ENCODE measurements at regions not wholly inside any gene's neighbourhood (a gene's known extent, or its start where the extent isn't known, plus 50 kb on each side); places are given as distances from the start of the nearest gene placed in this dataset.

- no peak for DNase-seq
- H3K4me3 Mint-ChIP-seq: no peak overlapping the region
- peaks cover 46% of the 10 kb centered on the region for H3K27me3 Mint-ChIP-seq (ENCODE audit: low read depth)
- no peak overlapping the region for H4K5ac ChIP-seq (ENCODE audit: insufficient read length, low read depth, low read length)
- H2BK5ac ChIP-seq (ENCODE audit: insufficient read length, low read length): no peak overlapping the region
- H2BK20ac ChIP-seq (ENCODE audit: low read depth, low read length, poor library complexity, severe bottlenecking): no peak overlapping the region
- no peak overlapping the region for H4K8ac ChIP-seq (replicated peaks; ENCODE audit: insufficient read length, low read depth, low read length)
- H2AK5ac ChIP-seq (ENCODE audit: insufficient read length, low read length): no peak overlapping the region
- peaks cover 25 to 32% of the 10 kb centered on the region in 2 experiments for H3K4me1 Mint-ChIP-seq
- no peak for TF ChIP-seq CTCF (conservative IDR thresholded peaks at IDR 0.05)
- no peaks in the 10 kb centered on the region for H3K79me2 ChIP-seq (ENCODE audit: insufficient read depth, low read length)
- no peaks in the 10 kb centered on the region for H3K9me3 Mint-ChIP-seq
- H2BK120ac ChIP-seq (ENCODE audit: low read depth, low read length, poor library complexity, severe bottlenecking): no peak overlapping the region
- no peak overlapping the region for H2AFZ ChIP-seq (ENCODE audit: low read length)
- H3K9ac ChIP-seq (ENCODE audit: extremely low read depth, insufficient read length, low read length): no peak overlapping the region
- no peak overlapping the region for H3K4me2 ChIP-seq (ENCODE audit: insufficient read depth, insufficient read length, low read length)
- H4K91ac ChIP-seq (ENCODE audit: insufficient read length, low read depth, low read length): no peak overlapping the region
- no peaks in the 10 kb centered on the region for H3K27me3 ChIP-seq (ENCODE audit: insufficient read depth, low read length)
- H3K79me1 ChIP-seq (ENCODE audit: insufficient read depth, low read depth, low read length, poor library complexity, severe bottlenecking): no peaks in the 10 kb centered on the region
- H3K23me2 ChIP-seq (ENCODE audit: insufficient read length, low read depth, low read length, poor library complexity, severe bottlenecking): no peaks in the 10 kb centered on the region
- no peak overlapping the region for H3K56ac ChIP-seq (ENCODE audit: insufficient read length, low read depth, low read length)
- H3K27ac ChIP-seq (ENCODE audit: insufficient read length, low read depth, low read length): no peak overlapping the region
- H3K9me3 ChIP-seq (ENCODE audit: control insufficient read depth, low read depth, low read length): no peaks in the 10 kb centered on the region
- H3T11ph ChIP-seq (ENCODE audit: low read length): no peak overlapping the region
- H3K27ac Mint-ChIP-seq: no peak overlapping the region
- no peaks in the 10 kb centered on the region for H4K20me1 ChIP-seq (ENCODE audit: control insufficient read depth, insufficient read depth, insufficient read length)
- no peaks in the 10 kb centered on the region for H3K36me3 Mint-ChIP-seq (ENCODE audit: insufficient read depth in 1 of 3, low read depth in 3 of 3)
- H2BK15ac ChIP-seq (ENCODE audit: low read depth, low read length): no peak overlapping the region
- H3K14ac ChIP-seq (ENCODE audit: insufficient read depth, low read length): no peak overlapping the region
- no peak overlapping the region for H2BK12ac ChIP-seq (ENCODE audit: insufficient read length, low read depth, low read length)
- H3K4me1 ChIP-seq (ENCODE audit: insufficient read depth, low read length): peaks cover 3% of the 10 kb centered on the region; the same call in 1 of the 2 replicates
- no peak overlapping the region for H3K18ac ChIP-seq (ENCODE audit: insufficient read length, low read depth, low read length)
- H3K23ac ChIP-seq (ENCODE audit: insufficient read length, low read depth, low read length): no peak overlapping the region
- H3K4ac ChIP-seq (ENCODE audit: low read depth, low read length): no peak overlapping the region
Measured at GRCh38 chr14:41404126-41404525, 202.6 kb upstream of the LRFN5 start.
